PC-3 (cell line): ENCODE measurements at regions not wholly inside any gene's neighbourhood (a gene's known extent, or its start where the extent isn't known, plus 50 kb on each side); places are given as distances from the start of the nearest gene placed in this dataset.

ENCODE experiments used
- ATAC-seq: fragments of 200-7000 bp; cut with Tn5 transposase; 2 replicates; pipeline ENCODE4 v1.9.1; 2020; ENCODE audit warnings: mild to moderate bottlenecking, moderate library complexity
- BruUV-seq: library from RNA; stranded (reverse); fragments of 400-500 nt; replicated peaks from 2 replicates; lab custom pipeline; 2021; lab: Mats Ljungman, UMichigan
- CTCF ChIA-PET: fragments of 300-600 bp; sonication (Branson Sonifier 250); formaldehyde crosslinking; loops from one replicate; lab custom pipeline; 2022; ENCODE audit warnings: antibody characterized with exemption; lab: Charles Lee
- POLR2A ChIA-PET: fragments of 300-600 bp; sonication (Branson Sonifier 250); formaldehyde crosslinking; loops from one replicate; lab custom pipeline; 2022; ENCODE audit warnings: antibody characterized with exemption; ENCODE audit not compliant: unreplicated experiment; lab: Charles Lee
- DNase-seq: peaks from one replicate; pipeline ENCODE4 v3.0.0-alpha.2; 2015
- H2AFZ ChIP-seq: fragments of 300-600 bp; sonication (generic); 2 replicates; pipeline ENCODE4 v1.6.0; 2016; ENCODE audit warnings: antibody characterized with exemption, low read length
- H3F3A ChIP-seq: fragments of 300-600 bp; sonication (generic); one replicate; pipeline ENCODE4 v1.6.0; 2017; ENCODE audit warnings: antibody characterized with exemption, low read length, control low read depth, mild to moderate bottlenecking; ENCODE audit not compliant: unreplicated experiment
- H3K27ac ChIP-seq: fragments of 300-600 bp; sonication (generic); 2 replicates; pipeline ENCODE4 v1.5.1; 2016; ENCODE audit warnings: mild to moderate bottlenecking, low read length
- H3K27me3 ChIP-seq: fragments of 300-600 bp; sonication (generic); 2 replicates; pipeline ENCODE4 v1.6.1; 2016; ENCODE audit warnings: low read length, mixed read lengths
- H3K36me3 ChIP-seq: fragments of 300-600 bp; sonication (generic); 2 replicates; pipeline ENCODE4 v1.6.1; 2016; ENCODE audit warnings: low read depth, mixed run types, low read length, mixed read lengths
- H3K4me1 ChIP-seq: fragments of 300-600 bp; sonication (generic); 2 replicates; pipeline ENCODE4 v1.5.1; 2016; ENCODE audit warnings: low read length; ENCODE audit not compliant: insufficient read depth
- H3K4me2 ChIP-seq: fragments of 300-600 bp; sonication (generic); 2 replicates; pipeline ENCODE4 v1.6.0; 2016; ENCODE audit warnings: low read length
- H3K4me3 ChIP-seq: fragments of 300-600 bp; sonication (generic); 2 replicates; pipeline ENCODE4 v1.5.1; 2016; ENCODE audit warnings: mild to moderate bottlenecking, low read length, mixed read lengths
- H3K79me2 ChIP-seq: fragments of 300-600 bp; sonication (generic); 2 replicates; pipeline ENCODE4 v1.6.1; 2017; ENCODE audit warnings: low read length, mixed read lengths
- H3K9ac ChIP-seq: fragments of 300-600 bp; sonication (generic); 2 replicates; pipeline ENCODE4 v1.6.0; 2016; ENCODE audit warnings: mild to moderate bottlenecking, low read length
- H3K9me2 ChIP-seq: fragments of 300-600 bp; sonication (generic); replicated peaks from 2 replicates; pipeline ENCODE4 v1.6.1; 2016; ENCODE audit warnings: mixed run types, low read length, mixed read lengths
- H3K9me3 ChIP-seq: fragments of 300-600 bp; sonication (generic); 2 replicates; pipeline ENCODE4 v1.6.1; 2016; ENCODE audit warnings: low read length, mixed read lengths
- H4K20me1 ChIP-seq: fragments of 300-600 bp; sonication (generic); 2 replicates; pipeline ENCODE4 v1.6.1; 2016; ENCODE audit warnings: low read length, mixed read lengths
- EZH2 ChIP-seq: fragments of 300-600 bp; sonication (generic); IDR thresholded peaks from one replicate; pipeline ENCODE4 v1.6.1; 2017; ENCODE audit warnings: antibody characterized with exemption, mild to moderate bottlenecking, low read length; ENCODE audit not compliant: unreplicated experiment
- EZH2phosphoT487 ChIP-seq: fragments of 300-600 bp; sonication (generic); IDR thresholded peaks from 2 replicates; pipeline ENCODE4 v1.6.1; 2018; ENCODE audit warnings: mild to moderate bottlenecking, antibody characterized with exemption, low read length, borderline replicate concordance
- intact Hi-C: fragments of 100-400 bp; cut with micrococcal nuclease; formaldehyde crosslinking; loops from 2 replicates; pipeline ENCODE4 v1.9.0; 2023
- TF ChIP-seq, protein P1 (sequence below): fragments of 300-600 bp; sonication (generic); conservative IDR thresholded peaks from 2 replicates; pipeline ENCODE4 v1.5.1; 2017; ENCODE audit warnings: antibody characterized with exemption, low read depth, mild to moderate bottlenecking, low read length

- intact Hi-C loops, result no loop called here
- Histone ChIP-seq H3K36me3 (no peaks in the 10 kb centered on the region), H3K27ac (no peak overlapping the region), H3K27me3 (no peaks in the 10 kb centered on the region), H3K9ac (no peak overlapping the region), H2AFZ (no peak overlapping the region), H3K9me3 (no peaks in the 10 kb centered on the region; the same call in 1 of the 2 replicates), H3K79me2 (no peaks in the 10 kb centered on the region), H3K4me3 (no peak overlapping the region), H3F3A (no peaks in the 10 kb centered on the region), H4K20me1 (no peaks in the 10 kb centered on the region), H3K4me2 (no peak overlapping the region), H3K9me2 (no peaks in the 10 kb centered on the region), H3K4me1 (no peaks in the 10 kb centered on the region)
- DNase-seq (no peak), ATAC-seq (no peak)
- ChIA-PET CTCF (no interaction called here), POLR2A (no interaction called here)
- no TSS peak for BruUV-seq
- TF ChIP-seq EZH2phosphoT487, result no peak
- TF ChIP-seq, protein P1, sequence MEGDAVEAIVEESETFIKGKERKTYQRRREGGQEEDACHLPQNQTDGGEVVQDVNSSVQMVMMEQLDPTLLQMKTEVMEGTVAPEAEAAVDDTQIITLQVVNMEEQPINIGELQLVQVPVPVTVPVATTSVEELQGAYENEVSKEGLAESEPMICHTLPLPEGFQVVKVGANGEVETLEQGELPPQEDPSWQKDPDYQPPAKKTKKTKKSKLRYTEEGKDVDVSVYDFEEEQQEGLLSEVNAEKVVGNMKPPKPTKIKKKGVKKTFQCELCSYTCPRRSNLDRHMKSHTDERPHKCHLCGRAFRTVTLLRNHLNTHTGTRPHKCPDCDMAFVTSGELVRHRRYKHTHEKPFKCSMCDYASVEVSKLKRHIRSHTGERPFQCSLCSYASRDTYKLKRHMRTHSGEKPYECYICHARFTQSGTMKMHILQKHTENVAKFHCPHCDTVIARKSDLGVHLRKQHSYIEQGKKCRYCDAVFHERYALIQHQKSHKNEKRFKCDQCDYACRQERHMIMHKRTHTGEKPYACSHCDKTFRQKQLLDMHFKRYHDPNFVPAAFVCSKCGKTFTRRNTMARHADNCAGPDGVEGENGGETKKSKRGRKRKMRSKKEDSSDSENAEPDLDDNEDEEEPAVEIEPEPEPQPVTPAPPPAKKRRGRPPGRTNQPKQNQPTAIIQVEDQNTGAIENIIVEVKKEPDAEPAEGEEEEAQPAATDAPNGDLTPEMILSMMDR, result no peak
- TF ChIP-seq EZH2, result no peak
Measured at GRCh38 chr15:87805117-87805820, 451.3 kb downstream of the NTRK3 start.

DNA sequence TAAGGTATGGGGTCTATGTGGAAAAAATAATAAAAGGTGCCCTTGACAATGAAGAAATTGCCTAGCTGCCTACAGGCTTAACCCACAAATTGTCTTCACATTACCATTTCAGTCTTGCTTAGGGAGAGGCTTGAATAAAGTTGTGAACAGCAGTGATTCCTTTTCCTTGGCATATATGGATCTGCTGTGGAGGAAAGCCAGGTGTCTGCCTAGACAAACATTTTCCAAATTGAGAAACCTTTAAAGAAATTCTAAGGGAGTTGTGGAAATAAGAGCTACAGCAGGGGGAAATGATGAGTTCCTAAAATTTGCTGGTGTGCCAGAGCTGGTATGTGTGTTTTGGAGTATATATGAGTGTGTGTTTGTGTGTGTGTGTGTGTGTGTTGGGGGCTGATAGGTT lies 452.1 kb downstream of the NTRK3 start:
- ChIA-PET CTCF (no interaction called here), POLR2A (no interaction called here)
- Histone ChIP-seq H3K27me3 (no peaks in the 10 kb centered on the region), H3K79me2 (no peaks in the 10 kb centered on the region), H3K9ac (no peak overlapping the region), H3K9me3 (peaks cover 3% of the 10 kb centered on the region; the same call in 1 of the 2 replicates), H3K27ac (no peak overlapping the region), H3K4me2 (no peak overlapping the region), H3K4me3 (no peak overlapping the region), H3F3A (no peaks in the 10 kb centered on the region), H4K20me1 (no peaks in the 10 kb centered on the region), H2AFZ (no peak overlapping the region), H3K9me2 (no peaks in the 10 kb centered on the region), H3K36me3 (no peaks in the 10 kb centered on the region), H3K4me1 (no peaks in the 10 kb centered on the region)
- TF ChIP-seq EZH2 (no peak), EZH2phosphoT487 (no peak)
- TF ChIP-seq, protein P1, result no peak
- BruUV-seq, result no TSS peak
- intact Hi-C loops, result no loop called here
- ATAC-seq, result no peak
- DNase-seq, result no peak

GRCh38 chr15:87799838-87800237 lies 456.7 kb downstream of the NTRK3 start:
- Histone ChIP-seq H3K4me2 (no peak overlapping the region), H3K4me1 (no peaks in the 10 kb centered on the region), H3K27ac (no peak overlapping the region), H3K27me3 (no peaks in the 10 kb centered on the region), H4K20me1 (no peaks in the 10 kb centered on the region), H3K9me3 (0 out of 2 replicates have a peak, but pooled peaks cover 3% of the 10 kb centered on the region), H3K9me2 (no peaks in the 10 kb centered on the region), H3F3A (no peaks in the 10 kb centered on the region), H3K36me3 (no peaks in the 10 kb centered on the region), H2AFZ (no peak overlapping the region), H3K9ac (no peak overlapping the region), H3K4me3 (no peak overlapping the region), H3K79me2 (no peaks in the 10 kb centered on the region)
- no peak for ATAC-seq
- no TSS peak for BruUV-seq
- intact Hi-C loops, result no loop called here
- ChIA-PET POLR2A (no interaction called here), CTCF (no interaction called here)
- TF ChIP-seq EZH2phosphoT487 (no peak), EZH2 (no peak)
- TF ChIP-seq, protein P1, result no peak
- no peak for DNase-seq
